HL-60 (cell line): ENCODE measurements at regions not wholly inside any gene's neighbourhood (a gene's known extent, or its start where the extent isn't known, plus 50 kb on each side); places are given as distances from the start of the nearest gene placed in this dataset.

ENCODE experiments used
- GABPA ChIP-seq: IDR thresholded peaks from 2 replicates; pipeline ENCODE4 v1.6.1; 2012; ENCODE audit warnings: low read depth
- POLR2AphosphoS5 ChIP-seq: IDR thresholded peaks from 2 replicates; pipeline ENCODE4 v1.6.1; 2012; ENCODE audit warnings: low read depth
- TF ChIP-seq, protein P1 (sequence below): IDR thresholded peaks from 2 replicates; pipeline ENCODE4 v1.6.1; 2012; ENCODE audit warnings: low read depth; ENCODE audit not compliant: insufficient replicate concordance
- TF ChIP-seq, protein P2 (sequence below): IDR thresholded peaks from one replicate; pipeline ENCODE4 v1.5.1; 2011; ENCODE audit warnings: low read length, control low read depth, inconsistent platforms; ENCODE audit not compliant: insufficient read depth

DNA sequence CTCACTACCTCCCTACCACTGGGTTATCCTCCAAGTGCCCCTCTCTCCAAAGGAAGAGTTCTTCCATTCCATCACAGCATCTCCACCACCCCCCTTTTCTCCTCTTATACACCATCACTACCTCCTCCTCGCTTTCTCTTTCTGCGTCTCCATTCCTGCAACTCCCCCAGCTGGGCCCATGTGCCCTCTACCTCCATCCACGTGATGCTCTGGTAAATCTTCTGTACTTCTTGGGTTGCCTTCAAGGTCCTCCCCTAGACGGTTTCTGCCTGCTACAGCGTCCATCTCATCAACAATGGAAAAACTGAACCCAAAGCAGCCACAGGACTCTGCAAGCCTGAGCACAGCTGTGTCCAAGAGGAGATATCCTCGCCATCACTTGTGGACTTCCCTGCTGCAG, 129.5 kb upstream of the SLCO3A1 start:
- TF ChIP-seq, protein P1, sequence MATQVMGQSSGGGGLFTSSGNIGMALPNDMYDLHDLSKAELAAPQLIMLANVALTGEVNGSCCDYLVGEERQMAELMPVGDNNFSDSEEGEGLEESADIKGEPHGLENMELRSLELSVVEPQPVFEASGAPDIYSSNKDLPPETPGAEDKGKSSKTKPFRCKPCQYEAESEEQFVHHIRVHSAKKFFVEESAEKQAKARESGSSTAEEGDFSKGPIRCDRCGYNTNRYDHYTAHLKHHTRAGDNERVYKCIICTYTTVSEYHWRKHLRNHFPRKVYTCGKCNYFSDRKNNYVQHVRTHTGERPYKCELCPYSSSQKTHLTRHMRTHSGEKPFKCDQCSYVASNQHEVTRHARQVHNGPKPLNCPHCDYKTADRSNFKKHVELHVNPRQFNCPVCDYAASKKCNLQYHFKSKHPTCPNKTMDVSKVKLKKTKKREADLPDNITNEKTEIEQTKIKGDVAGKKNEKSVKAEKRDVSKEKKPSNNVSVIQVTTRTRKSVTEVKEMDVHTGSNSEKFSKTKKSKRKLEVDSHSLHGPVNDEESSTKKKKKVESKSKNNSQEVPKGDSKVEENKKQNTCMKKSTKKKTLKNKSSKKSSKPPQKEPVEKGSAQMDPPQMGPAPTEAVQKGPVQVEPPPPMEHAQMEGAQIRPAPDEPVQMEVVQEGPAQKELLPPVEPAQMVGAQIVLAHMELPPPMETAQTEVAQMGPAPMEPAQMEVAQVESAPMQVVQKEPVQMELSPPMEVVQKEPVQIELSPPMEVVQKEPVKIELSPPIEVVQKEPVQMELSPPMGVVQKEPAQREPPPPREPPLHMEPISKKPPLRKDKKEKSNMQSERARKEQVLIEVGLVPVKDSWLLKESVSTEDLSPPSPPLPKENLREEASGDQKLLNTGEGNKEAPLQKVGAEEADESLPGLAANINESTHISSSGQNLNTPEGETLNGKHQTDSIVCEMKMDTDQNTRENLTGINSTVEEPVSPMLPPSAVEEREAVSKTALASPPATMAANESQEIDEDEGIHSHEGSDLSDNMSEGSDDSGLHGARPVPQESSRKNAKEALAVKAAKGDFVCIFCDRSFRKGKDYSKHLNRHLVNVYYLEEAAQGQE, result no peak
- TF ChIP-seq, protein P2, sequence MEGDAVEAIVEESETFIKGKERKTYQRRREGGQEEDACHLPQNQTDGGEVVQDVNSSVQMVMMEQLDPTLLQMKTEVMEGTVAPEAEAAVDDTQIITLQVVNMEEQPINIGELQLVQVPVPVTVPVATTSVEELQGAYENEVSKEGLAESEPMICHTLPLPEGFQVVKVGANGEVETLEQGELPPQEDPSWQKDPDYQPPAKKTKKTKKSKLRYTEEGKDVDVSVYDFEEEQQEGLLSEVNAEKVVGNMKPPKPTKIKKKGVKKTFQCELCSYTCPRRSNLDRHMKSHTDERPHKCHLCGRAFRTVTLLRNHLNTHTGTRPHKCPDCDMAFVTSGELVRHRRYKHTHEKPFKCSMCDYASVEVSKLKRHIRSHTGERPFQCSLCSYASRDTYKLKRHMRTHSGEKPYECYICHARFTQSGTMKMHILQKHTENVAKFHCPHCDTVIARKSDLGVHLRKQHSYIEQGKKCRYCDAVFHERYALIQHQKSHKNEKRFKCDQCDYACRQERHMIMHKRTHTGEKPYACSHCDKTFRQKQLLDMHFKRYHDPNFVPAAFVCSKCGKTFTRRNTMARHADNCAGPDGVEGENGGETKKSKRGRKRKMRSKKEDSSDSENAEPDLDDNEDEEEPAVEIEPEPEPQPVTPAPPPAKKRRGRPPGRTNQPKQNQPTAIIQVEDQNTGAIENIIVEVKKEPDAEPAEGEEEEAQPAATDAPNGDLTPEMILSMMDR, result no peak
- no peak for TF ChIP-seq POLR2AphosphoS5
- no peak for TF ChIP-seq GABPA
